PC-9 (cell line): ENCODE measurements at regions not wholly inside any gene's neighbourhood (a gene's known extent, or its start where the extent isn't known, plus 50 kb on each side); places are given as distances from the start of the nearest gene placed in this dataset.

Experiments used
- BruUV-seq: library from RNA; stranded (reverse); fragments of 400-500 nt; replicated peaks from 2 replicates; lab custom pipeline; 2021; lab: Mats Ljungman, UMichigan
- CTCF ChIA-PET: fragments of 300-600 bp; sonication (Branson Sonifier 250); formaldehyde crosslinking; loops from one replicate; lab custom pipeline; 2022; ENCODE audit warnings: antibody characterized with exemption; lab: Charles Lee
- POLR2A ChIA-PET: fragments of 300-600 bp; sonication (Branson Sonifier 250); formaldehyde crosslinking; loops from one replicate; lab custom pipeline; 2022; ENCODE audit warnings: antibody characterized with exemption; ENCODE audit not compliant: unreplicated experiment; lab: Charles Lee
- DNase-seq, 2 experiments: peaks; one replicate each; pipeline versions ENCODE4 v3.0.0 to v3.0.0-alpha.2; 2015 to 2022; ENCODE audit warnings: mixed read lengths in 1 of 2
- H2AFZ ChIP-seq: fragments of 200-600 bp; sonication (generic); 2 replicates; pipeline ENCODE4 v1.8.1; 2017; ENCODE audit warnings: antibody characterized with exemption
- H3F3A ChIP-seq: fragments of 200-600 bp; sonication (generic); 2 replicates; pipeline ENCODE4 v1.8.1; 2017; ENCODE audit warnings: antibody characterized with exemption, mild to moderate bottlenecking, low read depth; ENCODE audit not compliant: insufficient read depth
- H3K27ac ChIP-seq: fragments of 200-600 bp; sonication (generic); 2 replicates; pipeline ENCODE4 v1.6.1; 2016; ENCODE audit warnings: mixed run types
- H3K27me3 ChIP-seq: fragments of 200-600 bp; sonication (generic); 2 replicates; pipeline ENCODE4 v1.6.1; 2016; ENCODE audit warnings: low read depth, mixed run types; ENCODE audit not compliant: insufficient read depth
- H3K36me3 ChIP-seq: fragments of 200-600 bp; sonication (generic); 2 replicates; pipeline ENCODE4 v1.6.1; 2016; ENCODE audit warnings: low read depth, mixed run types
- H3K4me1 ChIP-seq: fragments of 200-600 bp; sonication (generic); replicated peaks from 2 replicates; pipeline ENCODE4 v1.6.1; 2016; ENCODE audit warnings: mixed run types; ENCODE audit not compliant: insufficient read depth
- H3K4me2 ChIP-seq: fragments of 200-600 bp; sonication (generic); 2 replicates; pipeline ENCODE4 v1.6.1; 2017; ENCODE audit warnings: mixed run types
- H3K4me3 ChIP-seq: fragments of 200-600 bp; sonication (generic); 2 replicates; pipeline ENCODE4 v1.6.1; 2016; ENCODE audit warnings: mixed run types
- H3K79me2 ChIP-seq: fragments of 200-600 bp; sonication (generic); 2 replicates; pipeline ENCODE4 v1.6.1; 2017; ENCODE audit warnings: low read depth, mixed run types
- H3K9me2 ChIP-seq: fragments of 200-600 bp; sonication (generic); 2 replicates; pipeline ENCODE4 v1.8.1; 2017; ENCODE audit warnings: mild to moderate bottlenecking; ENCODE audit not compliant: insufficient read depth
- H3K9me3 ChIP-seq: fragments of 200-600 bp; sonication (generic); 2 replicates; pipeline ENCODE4 v1.8.1; 2016; ENCODE audit warnings: low read depth; ENCODE audit not compliant: insufficient read depth
- H4K20me1 ChIP-seq: fragments of 200-600 bp; sonication (generic); 2 replicates; pipeline ENCODE4 v1.8.1; 2017; ENCODE audit not compliant: insufficient read depth
- EZH2 ChIP-seq: fragments of 200-600 bp; sonication (generic); IDR thresholded peaks from 2 replicates; pipeline ENCODE4 v1.8.0; 2017; ENCODE audit warnings: antibody characterized with exemption, low read depth
- intact Hi-C: fragments of 100-400 bp; cut with micrococcal nuclease; formaldehyde crosslinking; loops from one replicate; pipeline ENCODE4 v1.10.0; 2022; ENCODE audit not compliant: unreplicated experiment
- TF ChIP-seq, protein P1 (sequence below): fragments of 200-600 bp; sonication (generic); conservative IDR thresholded peaks from 2 replicates; pipeline ENCODE4 v1.6.1; 2017; ENCODE audit warnings: mixed run types, antibody characterized with exemption, mild to moderate bottlenecking, moderate library complexity

DNA sequence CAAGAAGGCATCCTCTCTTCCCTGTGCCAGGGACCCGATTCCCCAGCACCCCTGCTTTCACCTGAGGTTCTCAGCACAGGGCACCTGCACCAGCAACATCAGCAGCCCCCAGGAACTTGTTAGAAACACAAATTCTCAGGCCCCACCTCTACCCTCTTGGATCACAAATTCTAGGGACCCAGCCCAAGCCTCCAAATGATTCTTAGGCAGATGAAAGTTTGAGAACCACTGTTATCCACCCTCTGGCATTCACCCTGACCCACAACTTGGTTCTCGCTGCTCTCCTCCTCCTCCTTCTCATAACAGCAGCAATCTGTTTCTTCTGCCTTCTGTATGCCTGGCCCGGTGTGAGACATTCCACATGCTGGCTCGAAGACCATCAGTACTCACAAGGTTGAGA lies 60.3 kb upstream of the HIVEP3 start:
- ChIA-PET POLR2A (no interaction called here), CTCF (no interaction called here)
- DNase-seq, result no peak
- H3K79me2 ChIP-seq, result no peaks in the 10 kb centered on the region
- intact Hi-C loops, result no loop called here
- no peak overlapping the region for H2AFZ ChIP-seq
- no peak overlapping the region for H3K27ac ChIP-seq
- TF ChIP-seq, protein P1, sequence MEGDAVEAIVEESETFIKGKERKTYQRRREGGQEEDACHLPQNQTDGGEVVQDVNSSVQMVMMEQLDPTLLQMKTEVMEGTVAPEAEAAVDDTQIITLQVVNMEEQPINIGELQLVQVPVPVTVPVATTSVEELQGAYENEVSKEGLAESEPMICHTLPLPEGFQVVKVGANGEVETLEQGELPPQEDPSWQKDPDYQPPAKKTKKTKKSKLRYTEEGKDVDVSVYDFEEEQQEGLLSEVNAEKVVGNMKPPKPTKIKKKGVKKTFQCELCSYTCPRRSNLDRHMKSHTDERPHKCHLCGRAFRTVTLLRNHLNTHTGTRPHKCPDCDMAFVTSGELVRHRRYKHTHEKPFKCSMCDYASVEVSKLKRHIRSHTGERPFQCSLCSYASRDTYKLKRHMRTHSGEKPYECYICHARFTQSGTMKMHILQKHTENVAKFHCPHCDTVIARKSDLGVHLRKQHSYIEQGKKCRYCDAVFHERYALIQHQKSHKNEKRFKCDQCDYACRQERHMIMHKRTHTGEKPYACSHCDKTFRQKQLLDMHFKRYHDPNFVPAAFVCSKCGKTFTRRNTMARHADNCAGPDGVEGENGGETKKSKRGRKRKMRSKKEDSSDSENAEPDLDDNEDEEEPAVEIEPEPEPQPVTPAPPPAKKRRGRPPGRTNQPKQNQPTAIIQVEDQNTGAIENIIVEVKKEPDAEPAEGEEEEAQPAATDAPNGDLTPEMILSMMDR, result no peak
- TF ChIP-seq EZH2, result no peak
- H3K27me3 ChIP-seq, result no peaks in the 10 kb centered on the region
- no peak overlapping the region for H3K4me3 ChIP-seq
- BruUV-seq, result no TSS peak
- no peaks in the 10 kb centered on the region for H4K20me1 ChIP-seq
- no peaks in the 10 kb centered on the region for H3K9me2 ChIP-seq
- 0 out of 2 replicates have a peak, but pooled peaks cover 7% of the 10 kb centered on the region for H3K4me1 ChIP-seq
- H3K4me2 ChIP-seq, result no peak overlapping the region
- H3K9me3 ChIP-seq, result no peaks in the 10 kb centered on the region
- H3F3A ChIP-seq, result no peaks in the 10 kb centered on the region
- H3K36me3 ChIP-seq, result no peaks in the 10 kb centered on the region

DNA sequence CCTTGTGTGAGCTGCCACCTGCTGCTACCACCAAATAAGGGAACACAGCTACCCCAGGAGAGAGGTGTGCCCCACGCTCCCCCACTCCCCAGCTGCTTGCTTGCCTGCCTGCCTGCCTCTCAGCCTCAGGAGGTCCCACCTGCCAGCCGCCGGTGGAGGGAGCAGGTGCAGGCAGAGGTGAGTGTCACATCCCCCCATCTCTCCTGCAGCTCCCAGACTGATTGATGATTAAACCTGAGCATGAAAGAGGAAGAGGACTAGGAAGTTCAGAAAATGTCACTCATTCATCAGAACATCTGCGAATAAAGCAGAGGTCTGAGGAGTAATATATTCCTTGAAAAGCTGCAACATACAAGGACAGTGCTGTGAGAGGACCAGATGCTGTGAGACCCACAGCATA lies 58.6 kb upstream of the HIVEP3 start:
- Histone ChIP-seq H3K4me2 (no peak overlapping the region), H3K9me2 (no peaks in the 10 kb centered on the region), H3K9me3 (no peaks in the 10 kb centered on the region; the same call in 1 of the 2 replicates), H3K36me3 (no peaks in the 10 kb centered on the region), H2AFZ (no peak overlapping the region), H4K20me1 (no peaks in the 10 kb centered on the region), H3F3A (no peaks in the 10 kb centered on the region), H3K27ac (no peak overlapping the region), H3K4me3 (no peak overlapping the region), H3K4me1 (0 out of 2 replicates have a peak, but pooled peaks cover 7% of the 10 kb centered on the region), H3K27me3 (no peaks in the 10 kb centered on the region), H3K79me2 (no peaks in the 10 kb centered on the region)
- no peak for DNase-seq
- no peak for TF ChIP-seq EZH2
- TF ChIP-seq, protein P1, result no peak
- POLR2A ChIA-PET, result no interaction called here
- intact Hi-C loops, result no loop called here
- CTCF ChIA-PET, result no interaction called here
- no TSS peak for BruUV-seq

- Histone ChIP-seq H3K4me1 (0 out of 2 replicates have a peak, but pooled peaks cover 3% of the 10 kb centered on the region), H3K4me3 (no peak overlapping the region), H2AFZ (no peak overlapping the region), H3K79me2 (no peaks in the 10 kb centered on the region), H3F3A (no peaks in the 10 kb centered on the region), H3K27ac (no peak overlapping the region), H3K4me2 (no peak overlapping the region), H3K9me3 (no peaks in the 10 kb centered on the region; the same call in 1 of the 2 replicates), H4K20me1 (no peaks in the 10 kb centered on the region), H3K27me3 (no peaks in the 10 kb centered on the region), H3K9me2 (no peaks in the 10 kb centered on the region), H3K36me3 (no peaks in the 10 kb centered on the region)
- intact Hi-C loops, result no loop called here
- TF ChIP-seq, protein P1, result no peak
- no peak for TF ChIP-seq EZH2
- no TSS peak for BruUV-seq
- ChIA-PET CTCF (no interaction called here), POLR2A (no interaction called here)
- DNase-seq, result no peak
These were observed 57.9 kb upstream of the HIVEP3 start for GRCh38 chr1:41976671-41977070.
